ENCODE measurements at regions not wholly inside any gene's neighbourhood (a gene's known extent, or its start where the extent isn't known, plus 50 kb on each side); places are given as distances from the start of the nearest gene placed in this dataset.

GRCh38 chr6:45718871-45719270 is 296.8 kb downstream of the CLIC5 start:
- ATAC-seq: no peak
- TF ChIP-seq ZNF8 (CRISPR knock-in tag; IDR thresholded peaks at IDR 0.05) (no peak), ARNTL (CRISPR knock-in tag; IDR thresholded peaks at IDR 0.05; ENCODE audit: borderline replicate concordance, low read depth) (no peak), OSR1 (CRISPR knock-in tag; IDR thresholded peaks at IDR 0.05) (no peak), CSDC2 (CRISPR knock-in tag; IDR thresholded peaks at IDR 0.05) (no peak), ZC3H10 (CRISPR knock-in tag; IDR thresholded peaks at IDR 0.05) (no peak), TOX (CRISPR knock-in tag; IDR thresholded peaks at IDR 0.05; ENCODE audit: borderline replicate concordance) (no peak), CREB5 (CRISPR knock-in tag; IDR thresholded peaks at IDR 0.05; ENCODE audit: low read depth) (no peak), POU6F1 (CRISPR knock-in tag; IDR thresholded peaks at IDR 0.05; ENCODE audit: borderline replicate concordance, low read depth) (no peak), CSRNP3 (CRISPR knock-in tag; IDR thresholded peaks at IDR 0.05) (no peak), ISL1 (CRISPR knock-in tag; IDR thresholded peaks at IDR 0.05) (no peak), TSHZ2 (CRISPR knock-in tag; IDR thresholded peaks at IDR 0.05) (no peak), ZNF70 (CRISPR knock-in tag; IDR thresholded peaks at IDR 0.05) (no peak), PPARA (CRISPR knock-in tag; IDR thresholded peaks at IDR 0.05; ENCODE audit: borderline replicate concordance) (no peak), RARB (CRISPR knock-in tag; IDR thresholded peaks at IDR 0.05) (no peak), ESRRG (CRISPR knock-in tag; IDR thresholded peaks at IDR 0.05) (no peak), GLIS3 (CRISPR knock-in tag; IDR thresholded peaks at IDR 0.05) (no peak), TCF4 (CRISPR knock-in tag; IDR thresholded peaks at IDR 0.05; ENCODE audit: borderline replicate concordance) (no peak), SNAI2 (CRISPR knock-in tag; IDR thresholded peaks at IDR 0.05) (no peak), ZFP30 (CRISPR knock-in tag; IDR thresholded peaks at IDR 0.05) (no peak), ZNF565 (CRISPR knock-in tag; conservative IDR thresholded peaks at IDR 0.05; ENCODE audit: low read depth) (no peak)

GRCh38 chr6:45718131-45718530 is 297.5 kb downstream of the CLIC5 start:
- no peak for ATAC-seq

GRCh38 chr6:45717715-45718114 is 297.9 kb downstream of the CLIC5 start:
- no peak for ATAC-seq

More at GRCh38 chr6:45718131-45718530, 297.5 kb downstream of the CLIC5 start:
- TF ChIP-seq ESRRG (CRISPR knock-in tag; IDR thresholded peaks at IDR 0.05): no peak
- TF ChIP-seq ZNF565 (CRISPR knock-in tag; conservative IDR thresholded peaks at IDR 0.05; ENCODE audit: low read depth): no peak
- TF ChIP-seq ZFP3 (CRISPR knock-in tag; IDR thresholded peaks at IDR 0.05): no peak

GRCh38 chr6:45717027-45717426 is 298.6 kb downstream of the CLIC5 start:
- no peak for ATAC-seq
- no peak for TF ChIP-seq POU6F1 (CRISPR knock-in tag; IDR thresholded peaks at IDR 0.05; ENCODE audit: borderline replicate concordance, low read depth)
- TF ChIP-seq ZNF565 (CRISPR knock-in tag; conservative IDR thresholded peaks at IDR 0.05; ENCODE audit: low read depth): no peak
- TF ChIP-seq CSDC2 (CRISPR knock-in tag; IDR thresholded peaks at IDR 0.05): no peak
- TF ChIP-seq TCF4 (CRISPR knock-in tag; IDR thresholded peaks at IDR 0.05; ENCODE audit: borderline replicate concordance): no peak
- no peak for TF ChIP-seq TSHZ2 (CRISPR knock-in tag; IDR thresholded peaks at IDR 0.05)
- TF ChIP-seq ESRRG (CRISPR knock-in tag; IDR thresholded peaks at IDR 0.05): no peak
- TF ChIP-seq ARNTL (CRISPR knock-in tag; IDR thresholded peaks at IDR 0.05; ENCODE audit: borderline replicate concordance, low read depth): no peak
- no peak for TF ChIP-seq OSR1 (CRISPR knock-in tag; IDR thresholded peaks at IDR 0.05)
- TF ChIP-seq ZNF8 (CRISPR knock-in tag; IDR thresholded peaks at IDR 0.05): no peak
- TF ChIP-seq GLIS3 (CRISPR knock-in tag; IDR thresholded peaks at IDR 0.05): no peak
- no peak for TF ChIP-seq ISL1 (CRISPR knock-in tag; IDR thresholded peaks at IDR 0.05)
- TF ChIP-seq CSRNP3 (CRISPR knock-in tag; IDR thresholded peaks at IDR 0.05): no peak

More at GRCh38 chr6:45717715-45718114, 297.9 kb downstream of the CLIC5 start:
- TF ChIP-seq SNAI2 (CRISPR knock-in tag; IDR thresholded peaks at IDR 0.05): no peak
- no peak for TF ChIP-seq CSDC2 (CRISPR knock-in tag; IDR thresholded peaks at IDR 0.05)

Measured in SK-N-SH treated with all-trans-retinoic acid at 6 μM for 48 hours (cell line).